Hepatocyte (in vitro differentiated cells): ENCODE measurements at regions not wholly inside any gene's neighbourhood (a gene's known extent, or its start where the extent isn't known, plus 50 kb on each side); places are given as distances from the start of the nearest gene placed in this dataset.

Source experiments
- EZH2 ChIP-seq: fragments of 200-600 bp; sonication (generic); IDR thresholded peaks from 2 replicates; pipeline ENCODE4 v1.6.1; 2016; ENCODE audit warnings: antibody characterized with exemption, mild to moderate bottlenecking, borderline replicate concordance
- TF ChIP-seq, protein P1 (sequence below): fragments of 200-600 bp; sonication (generic); IDR thresholded peaks from 2 replicates; pipeline ENCODE4 v1.5.1; 2016; ENCODE audit warnings: antibody characterized with exemption, mild to moderate bottlenecking; ENCODE audit not compliant: poor library complexity

DNA sequence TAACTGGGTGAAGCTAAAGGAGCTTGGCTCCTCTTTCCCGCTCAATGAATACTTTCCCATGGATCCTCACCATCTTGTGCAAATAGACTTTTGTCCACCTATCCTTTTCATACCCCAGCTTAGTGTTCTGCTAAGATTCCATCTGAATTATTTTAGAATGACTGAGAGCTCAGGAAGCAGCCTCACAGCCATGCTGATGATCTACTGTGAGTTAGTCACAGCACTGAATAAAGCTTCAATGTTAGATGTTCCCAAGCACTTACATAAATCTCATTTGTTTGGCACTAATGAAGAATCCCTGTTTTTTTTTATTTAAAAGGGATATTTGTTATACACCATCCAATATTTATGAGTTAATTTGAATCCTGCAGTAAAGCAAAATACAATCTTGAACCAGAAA, 317.6 kb upstream of the TRPC7 start:
- TF ChIP-seq, protein P1, sequence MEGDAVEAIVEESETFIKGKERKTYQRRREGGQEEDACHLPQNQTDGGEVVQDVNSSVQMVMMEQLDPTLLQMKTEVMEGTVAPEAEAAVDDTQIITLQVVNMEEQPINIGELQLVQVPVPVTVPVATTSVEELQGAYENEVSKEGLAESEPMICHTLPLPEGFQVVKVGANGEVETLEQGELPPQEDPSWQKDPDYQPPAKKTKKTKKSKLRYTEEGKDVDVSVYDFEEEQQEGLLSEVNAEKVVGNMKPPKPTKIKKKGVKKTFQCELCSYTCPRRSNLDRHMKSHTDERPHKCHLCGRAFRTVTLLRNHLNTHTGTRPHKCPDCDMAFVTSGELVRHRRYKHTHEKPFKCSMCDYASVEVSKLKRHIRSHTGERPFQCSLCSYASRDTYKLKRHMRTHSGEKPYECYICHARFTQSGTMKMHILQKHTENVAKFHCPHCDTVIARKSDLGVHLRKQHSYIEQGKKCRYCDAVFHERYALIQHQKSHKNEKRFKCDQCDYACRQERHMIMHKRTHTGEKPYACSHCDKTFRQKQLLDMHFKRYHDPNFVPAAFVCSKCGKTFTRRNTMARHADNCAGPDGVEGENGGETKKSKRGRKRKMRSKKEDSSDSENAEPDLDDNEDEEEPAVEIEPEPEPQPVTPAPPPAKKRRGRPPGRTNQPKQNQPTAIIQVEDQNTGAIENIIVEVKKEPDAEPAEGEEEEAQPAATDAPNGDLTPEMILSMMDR, result no peak
- no peak for TF ChIP-seq EZH2
